Esophagus squamous epithelium (tissue), 5 donors: ENCODE measurements at regions not wholly inside any gene's neighbourhood (a gene's known extent, or its start where the extent isn't known, plus 50 kb on each side); places are given as distances from the start of the nearest gene placed in this dataset.
A peak's percentile ranks its signal among the peaks of the same experiment; 100 is the strongest.
"Not testable (repeated sequence)": the region's sequence is repeated elsewhere in the genome, so short reads cannot be mapped to it uniquely, and the experiment has no call there.

Experiments
- DNase-seq: peaks from one replicate; lab custom pipeline; 2025; lab: John Stamatoyannopoulos, UW
- H3K27ac ChIP-seq, 4 donors: fragments of 200-600 bp; sonication (generic); one replicate each; pipeline ENCODE4 v1.5.1; 2016 to 2019; ENCODE audit warnings: mild to moderate bottlenecking in 1 of 4
- H3K27me3 ChIP-seq, 4 donors: fragments of 200-600 bp; sonication (generic); 1 replicate in 3 of 4; 2 replicates in 1 of 4; pipeline versions ENCODE4 v1.5.1 to v1.6.0; 2017 to 2021; ENCODE audit warnings: antibody characterized with exemption in 1 of 4
- H3K36me3 ChIP-seq, 3 donors: fragments of 200-600 bp; sonication (generic); one replicate each; pipeline ENCODE4 v1.5.1; 2016 to 2019
- H3K4me1 ChIP-seq, 3 donors: fragments of 200-600 bp; sonication (generic); one replicate each; pipeline ENCODE4 v1.5.1; 2017 to 2019
- H3K4me3 ChIP-seq, 4 donors: fragments of 200-600 bp; sonication (generic); 1 replicate in 3 of 4; 2 replicates in 1 of 4; pipeline ENCODE4 v1.5.1; 2016 to 2019; ENCODE audit warnings: mild to moderate bottlenecking in 2 of 4, moderate library complexity in 1 of 4
- H3K9me3 ChIP-seq, 3 donors: fragments of 200-600 bp; sonication (generic); one replicate each; pipeline ENCODE4 v1.5.1; 2016 to 2019
- CTCF ChIP-seq, 6 experiments: fragments of 450-650 bp in 4 of 6; fragments of 200-600 bp in 2 of 6; sonication (generic) in 2 of 6; IDR thresholded peaks; one replicate each; pipeline ENCODE4 v1.5.1; 2016 to 2019; ENCODE audit warnings: antibody characterized with exemption in 6 of 6, mild to moderate bottlenecking in 4 of 6, moderate library complexity in 4 of 6
- POLR2A ChIP-seq, 4 donors: fragments of 450-650 bp; IDR thresholded peaks; one replicate each; pipeline ENCODE4 v1.6.1; 2017; ENCODE audit warnings: antibody characterized with exemption in 4 of 4, mild to moderate bottlenecking in 4 of 4, moderate library complexity in 3 of 4
- WGBS, 2 donors: methylation state at CpG; one replicate each; pipeline ENCODE4 v1.1.5; 2018; 5-methylcytosine and 5-hydroxymethylcytosine counted together
- intact Hi-C: fragments of 100-400 bp; cut with DNase I; formaldehyde crosslinking; loops from one replicate; pipeline ENCODE4 v1.15.0; 2022
- donor health status: DM: yes; HTN: yes; CAD: no.

- WGBS, 2 donors = 64 to 80% methylated on average over 1 to 2 of the region's 3 CpGs
- Histone ChIP-seq H3K9me3 (peaks cover 0 to under 1% (median 0%) of the 10 kb centered on the region in 3 donors), H3K4me3 (no peak overlapping the region), H3K36me3 (no peaks in the 10 kb centered on the region), H3K4me1 (no peaks in the 10 kb centered on the region), H3K27ac (no peak overlapping the region), H3K27me3 (no peaks in the 10 kb centered on the region)
- no peak for TF ChIP-seq POLR2A (IDR thresholded peaks at IDR 0.05)
- no peak for TF ChIP-seq CTCF (IDR thresholded peaks at IDR 0.05)
- DNase-seq = no peak
- intact Hi-C loops = no loop called here
Observed at GRCh38 chr7:50251765-50252164, 52.8 kb upstream of the IKZF1 start.

GRCh38 chr7:50246551-50246950, 58.0 kb upstream of the IKZF1 start:
- no peaks in the 10 kb centered on the region for H3K4me1 ChIP-seq
- intact Hi-C loops = no loop called here
- H3K27me3 ChIP-seq = no peaks in the 10 kb centered on the region
- no peak for DNase-seq
- no peak overlapping the region for H3K27ac ChIP-seq
- TF ChIP-seq POLR2A (IDR thresholded peaks at IDR 0.05) = no peak
- TF ChIP-seq CTCF (IDR thresholded peaks at IDR 0.05) = no peak
- no peaks in the 10 kb centered on the region for H3K36me3 ChIP-seq
- no peak overlapping the region for H3K4me3 ChIP-seq
- peaks cover 0 to 16% (median 0%) of the 10 kb centered on the region in 3 donors for H3K9me3 ChIP-seq
- 45 to 60% methylated on average over 2 of the region's 2 CpGs for WGBS, 2 donors

- H3K4me1 ChIP-seq, H3K27ac ChIP-seq, H3K4me3 ChIP-seq, intact Hi-C loops, H3K36me3 ChIP-seq, DNase-seq, H3K27me3 ChIP-seq: not testable (repeated sequence)
- peaks cover 0 to 16% (median 0%) of the 10 kb centered on the region in 3 donors for H3K9me3 ChIP-seq
Observed at GRCh38 chr7:50242111-50242510, 62.4 kb upstream of the IKZF1 start.

GRCh38 chr7:50240699-50241098, 63.8 kb upstream of the IKZF1 start:
- H3K27ac ChIP-seq, H3K9me3 ChIP-seq, intact Hi-C loops, H3K4me1 ChIP-seq, H3K36me3 ChIP-seq, H3K27me3 ChIP-seq, H3K4me3 ChIP-seq, DNase-seq: not testable (repeated sequence)

GRCh38 chr7:50229964-50230363, 74.6 kb upstream of the IKZF1 start:
- intact Hi-C loops = no loop called here
- TF ChIP-seq POLR2A (IDR thresholded peaks at IDR 0.05) = no peak
- TF ChIP-seq CTCF (IDR thresholded peaks at IDR 0.05) = peak in 3 of 6 experiments; percentile 19 to 58 (median 36)
- no peaks in the 10 kb centered on the region for H3K27me3 ChIP-seq
- no peaks in the 10 kb centered on the region for H3K36me3 ChIP-seq
- peaks cover 0 to 11% (median 0%) of the 10 kb centered on the region in 3 donors for H3K9me3 ChIP-seq
- DNase-seq = no peak
- no peak overlapping the region for H3K4me3 ChIP-seq
- no peak overlapping the region for H3K27ac ChIP-seq
- WGBS, 2 donors = 62 to 66% methylated on average over 3 of the region's 3 CpGs
- no peaks in the 10 kb centered on the region for H3K4me1 ChIP-seq

- no peaks in the 10 kb centered on the region for H3K4me1 ChIP-seq
- no peaks in the 10 kb centered on the region for H3K36me3 ChIP-seq
- no peak for TF ChIP-seq CTCF (IDR thresholded peaks at IDR 0.05)
- no peak for TF ChIP-seq POLR2A (IDR thresholded peaks at IDR 0.05)
- DNase-seq = no peak
- 39 to 43% methylated on average over 4 of the region's 4 CpGs for WGBS, 2 donors
- H3K27ac ChIP-seq = no peak overlapping the region
- peaks cover 0 to 16% (median 0%) of the 10 kb centered on the region in 3 donors for H3K9me3 ChIP-seq
- H3K27me3 ChIP-seq = no peaks in the 10 kb centered on the region
- intact Hi-C loops = no loop called here
- H3K4me3 ChIP-seq = no peak overlapping the region
Observed at GRCh38 chr7:50228148-50228547, 76.4 kb upstream of the IKZF1 start.
